ENCODE measurements at regions not wholly inside any gene's neighbourhood (a gene's known extent, or its start where the extent isn't known, plus 50 kb on each side); places are given as distances from the start of the nearest gene placed in this dataset.

GRCh38 chr2:76314271-76315020, 603.7 kb upstream of the GCFC2 start:
- DNase-seq = no peak

DNA sequence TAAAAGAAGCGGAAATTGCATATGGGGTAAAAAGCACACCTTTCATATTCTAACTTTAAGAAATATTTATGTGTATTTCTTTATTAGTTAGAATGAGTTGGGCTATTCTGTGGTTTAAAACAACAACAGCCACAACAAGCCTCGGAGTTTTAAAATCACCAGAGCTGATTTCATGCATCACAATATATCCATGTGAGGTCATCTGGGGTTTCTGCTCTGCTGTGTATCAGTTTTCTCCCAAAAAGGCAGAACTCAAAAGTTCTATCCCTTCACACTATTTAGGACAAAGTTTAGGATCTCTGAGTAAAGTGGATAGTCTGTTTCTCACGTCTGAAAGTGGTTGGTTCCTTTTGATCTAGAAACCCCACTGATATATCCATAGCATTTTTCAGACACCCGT, 601.5 kb upstream of the GCFC2 start:
- no peak for DNase-seq

DNA sequence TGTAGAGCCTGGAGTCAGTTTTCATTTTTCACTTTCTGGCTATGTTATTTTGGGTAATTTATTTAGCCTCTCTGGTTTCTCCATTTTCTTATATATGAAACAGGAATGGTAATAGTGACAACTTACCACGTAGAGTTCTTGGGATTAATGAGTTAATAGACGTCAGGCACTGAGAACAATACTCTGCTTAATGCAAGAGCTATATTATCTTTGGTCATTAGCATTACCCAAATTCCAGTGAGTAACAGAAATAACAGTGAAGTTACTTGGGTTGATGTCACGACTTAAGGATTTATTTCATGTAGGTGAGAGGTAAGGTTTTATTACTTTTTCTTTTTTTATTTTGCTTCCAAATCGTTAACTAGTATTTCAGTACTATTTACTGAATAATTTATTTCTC, 601.0 kb upstream of the GCFC2 start:
- DNase-seq = no peak

- DNase-seq = no peak
Measured at GRCh38 chr2:76310894-76311633, 600.3 kb upstream of the GCFC2 start.

DNA sequence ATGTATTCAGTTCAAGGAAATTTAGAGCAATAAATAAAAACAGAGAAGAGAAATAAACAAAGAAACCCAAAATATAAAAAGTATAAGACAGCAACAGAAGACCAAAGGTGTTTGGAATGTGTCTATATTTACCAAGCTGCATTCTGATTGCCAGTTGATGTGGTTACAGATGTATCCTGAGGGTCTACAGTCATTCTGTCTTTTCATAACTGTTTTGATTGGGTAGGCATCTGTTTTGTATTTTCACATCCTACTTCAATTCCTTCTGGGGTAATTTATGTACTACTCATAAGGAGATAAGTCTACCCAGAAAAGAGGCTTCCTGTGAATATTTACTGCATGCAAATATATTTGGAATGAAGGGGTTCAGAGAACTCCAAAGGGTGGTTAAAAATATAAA, 596.8 kb upstream of the GCFC2 start:
- DNase-seq = no peak

- no peak for DNase-seq
Measured at GRCh38 chr2:76298041-76298440, 587.3 kb upstream of the GCFC2 start.

DNA sequence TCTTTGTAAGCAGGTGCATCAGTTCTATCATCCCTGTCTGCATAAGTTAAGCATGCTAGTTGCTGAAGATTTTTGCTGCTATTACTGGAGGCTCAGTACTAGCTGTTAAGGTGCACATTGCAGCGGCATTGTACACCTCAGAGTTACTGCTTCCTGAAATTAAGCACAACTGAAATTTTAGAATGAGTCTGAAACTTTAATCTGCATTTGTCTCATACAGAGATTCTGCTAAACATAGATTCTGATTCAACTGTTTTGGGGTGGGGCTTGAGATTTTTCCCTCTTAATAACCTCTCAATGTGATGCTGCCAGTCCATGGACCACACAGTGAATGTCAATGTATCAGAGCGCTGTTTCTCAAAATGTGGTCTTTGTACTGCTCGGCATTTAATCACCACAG, 585.7 kb upstream of the GCFC2 start:
- DNase-seq = no peak

- DNase-seq = no peak
Measured at GRCh38 chr2:76295762-76296161, 585.0 kb upstream of the GCFC2 start.

- DNase-seq = no peak
Measured at GRCh38 chr2:76288598-76288997, 577.9 kb upstream of the GCFC2 start.

DNA sequence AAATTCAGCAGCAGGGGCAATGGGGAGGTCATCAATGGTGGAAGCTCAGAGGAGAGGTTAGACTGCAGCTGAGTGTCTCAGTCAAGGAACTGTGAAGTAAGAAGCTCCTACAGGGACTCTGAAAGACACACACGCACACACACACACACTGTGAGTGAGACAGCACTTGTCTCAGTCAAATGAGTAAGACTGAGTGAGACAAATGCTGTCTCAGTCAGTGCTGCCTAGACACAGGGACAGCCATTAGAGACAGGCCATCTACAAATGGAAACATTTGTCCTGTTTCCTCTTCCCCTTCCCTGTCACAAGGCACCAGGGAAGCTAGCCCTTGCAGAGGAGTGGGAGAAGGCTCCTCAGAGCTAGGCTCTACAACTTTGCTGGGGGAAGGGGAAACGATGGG, 577.4 kb upstream of the GCFC2 start:
- no peak for DNase-seq

GRCh38 chr2:76283350-76283749, 572.6 kb upstream of the GCFC2 start:
- no peak for DNase-seq

DNA sequence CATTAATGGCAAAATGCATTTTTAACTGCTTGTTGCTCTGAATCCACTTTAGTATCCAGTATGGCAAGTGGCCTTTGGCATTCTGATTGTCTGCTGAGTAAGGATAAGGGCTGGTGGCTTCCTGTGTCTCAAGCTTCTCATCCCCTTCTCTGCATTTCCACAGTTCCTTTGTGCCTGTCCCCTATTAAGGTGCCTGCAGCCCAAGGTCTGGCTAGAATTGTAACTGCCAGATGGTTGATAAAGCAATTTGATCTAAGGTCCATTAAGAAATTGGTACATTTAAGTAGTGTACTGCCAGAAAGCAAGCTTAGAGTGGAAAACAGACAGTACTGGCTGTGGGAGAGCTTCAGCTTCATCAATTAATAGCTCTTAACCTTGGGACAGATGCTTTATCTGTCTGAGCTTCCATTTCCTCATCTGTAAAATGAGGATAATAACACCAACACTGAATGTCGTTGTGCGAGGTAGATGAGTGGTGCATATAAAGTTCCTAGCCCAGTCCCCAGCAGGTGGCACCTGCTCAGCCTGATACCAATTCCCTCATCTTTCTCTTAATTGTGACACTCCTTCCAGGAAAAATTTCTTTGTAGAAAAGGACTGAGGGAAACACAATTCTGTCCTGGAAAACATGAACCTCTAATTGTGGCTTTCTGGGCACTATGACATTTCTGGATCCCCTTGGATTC, 570.6 kb upstream of the GCFC2 start:
- peak; percentile 77 for DNase-seq

DNA sequence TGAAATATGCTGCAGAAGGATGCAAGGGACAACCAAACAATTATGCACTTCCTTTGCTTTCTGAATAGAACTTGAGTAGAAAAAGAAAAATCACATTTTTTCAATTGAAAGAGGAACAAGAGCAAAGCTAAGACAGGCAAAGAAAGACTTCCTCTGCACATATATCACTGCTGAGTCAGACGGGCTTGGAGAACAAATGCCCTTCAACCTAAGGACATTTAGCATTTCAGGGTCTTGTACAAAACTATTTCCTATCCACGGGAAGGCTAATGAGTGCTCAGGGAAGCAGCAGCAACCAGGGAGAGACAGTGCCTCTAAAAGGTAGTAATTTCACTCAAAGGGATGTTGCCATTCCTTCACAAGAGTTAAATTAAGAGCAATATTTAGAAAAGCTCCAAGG, 570.0 kb upstream of the GCFC2 start:
- no peak for DNase-seq

- DNase-seq = no peak
Measured at GRCh38 chr2:76279142-76279541, 568.4 kb upstream of the GCFC2 start.

GRCh38 chr2:76275788-76276187, 565.1 kb upstream of the GCFC2 start:
- no peak for DNase-seq

DNA sequence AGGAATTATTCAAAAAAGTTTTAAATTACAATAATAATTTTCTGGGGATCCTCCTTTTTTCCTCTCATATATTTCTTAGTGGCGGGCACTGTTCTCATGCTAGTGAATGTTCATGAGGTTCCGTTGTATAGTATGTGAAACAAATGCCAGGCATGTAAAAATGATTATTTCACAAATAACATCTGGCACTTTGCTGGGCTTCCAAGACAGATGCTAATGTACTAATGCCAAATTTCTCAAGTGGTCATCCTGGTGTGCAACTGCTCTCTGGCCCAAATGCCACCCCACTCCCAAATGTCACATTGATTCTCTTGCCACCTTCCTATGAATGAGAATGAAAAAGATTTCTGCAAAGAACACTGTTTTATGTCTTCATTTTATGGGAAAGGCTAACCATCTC, 564.0 kb upstream of the GCFC2 start:
- DNase-seq = peak; percentile 0

- no peak for DNase-seq
Measured at GRCh38 chr2:76274160-76274559, 563.4 kb upstream of the GCFC2 start.

- DNase-seq = no peak
Measured at GRCh38 chr2:76270096-76270710, 559.5 kb upstream of the GCFC2 start.

DNA sequence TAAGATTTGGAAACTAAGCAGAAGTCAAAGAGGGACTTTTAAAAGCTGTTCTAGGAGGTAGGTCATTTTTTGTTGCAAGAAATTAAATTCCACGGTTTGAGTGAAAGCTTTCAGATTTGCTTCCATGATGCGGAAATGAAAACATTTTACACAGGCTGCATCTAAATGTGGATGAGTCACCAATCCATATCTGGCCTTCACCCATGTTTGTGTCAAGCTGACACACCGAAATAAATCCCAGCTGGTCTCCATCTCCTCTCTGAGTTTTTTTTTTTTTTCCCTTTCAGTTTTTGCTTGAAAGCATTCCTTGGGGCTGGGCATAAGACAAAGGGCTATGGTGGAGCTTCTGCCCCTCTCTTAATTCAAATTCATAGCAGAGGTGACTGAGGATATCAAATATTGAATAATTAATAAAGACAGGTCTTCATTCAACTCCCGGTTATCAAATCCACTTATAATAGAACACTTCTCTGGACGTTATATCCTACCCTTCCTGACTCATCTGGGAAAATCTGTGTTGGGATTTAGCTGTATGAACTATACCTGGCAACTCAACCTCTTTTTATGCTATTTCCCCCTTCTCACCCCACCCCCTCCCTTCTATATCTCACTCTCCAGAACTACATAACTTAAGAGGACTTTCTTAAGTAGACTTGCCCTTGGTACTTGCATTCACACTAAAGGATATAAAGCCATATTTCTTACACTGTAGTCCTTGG, 558.3 kb upstream of the GCFC2 start:
- DNase-seq = no peak

DNA sequence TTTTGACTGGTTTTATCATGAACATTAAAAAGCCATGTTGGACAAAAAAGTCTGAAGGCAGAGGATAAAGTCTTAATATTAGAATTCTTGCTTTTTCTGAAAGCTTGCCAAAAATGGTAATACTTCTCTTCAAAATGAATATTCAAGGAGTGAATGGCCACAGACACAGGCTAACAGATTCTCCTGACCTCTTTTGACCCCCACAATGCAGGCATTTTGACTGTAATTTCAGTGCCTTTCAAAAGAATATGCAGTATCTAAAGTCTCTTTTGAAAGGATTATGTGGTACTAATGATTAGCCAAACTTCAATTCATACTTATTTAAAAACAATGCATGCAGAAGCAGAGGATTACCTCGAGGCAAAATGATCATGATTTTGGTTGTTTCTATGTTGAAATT, 557.8 kb upstream of the GCFC2 start:
- DNase-seq = no peak

GRCh38 chr2:76257802-76258201, 547.1 kb upstream of the GCFC2 start:
- no peak for DNase-seq

GRCh38 chr2:76256458-76257088, 545.9 kb upstream of the GCFC2 start:
- DNase-seq = no peak
